NCI-H2196 treated with DMSO at 0.1 percent for 48 hours (cell line): ENCODE measurements at regions not wholly inside any gene's neighbourhood (a gene's known extent, or its start where the extent isn't known, plus 50 kb on each side); places are given as distances from the start of the nearest gene placed in this dataset.
"Not testable (repeated sequence)": the region's sequence is repeated elsewhere in the genome, so short reads cannot be mapped to it uniquely, and the experiment has no call there.

ENCODE experiments used
- DNase-seq: peaks from one replicate; lab custom pipeline; 2025; ENCODE audit not compliant: unreplicated experiment; lab: John Stamatoyannopoulos, UW

- no peak for DNase-seq
These were observed 307.7 kb upstream of the MEF2C start for GRCh38 chr5:89190515-89191265.

GRCh38 chr5:89187883-89188465, 305.0 kb upstream of the MEF2C start:
- DNase-seq, result no peak

GRCh38 chr5:89187268-89187667, 304.3 kb upstream of the MEF2C start:
- no peak for DNase-seq

- DNase-seq, result no peak
These were observed 298.6 kb upstream of the MEF2C start for GRCh38 chr5:89181546-89181945.

GRCh38 chr5:89179731-89180130, 296.7 kb upstream of the MEF2C start:
- no peak for DNase-seq

- no peak for DNase-seq
These were observed 295.6 kb upstream of the MEF2C start for GRCh38 chr5:89178541-89178940.

- no peak for DNase-seq
These were observed 290.5 kb upstream of the MEF2C start for GRCh38 chr5:89173528-89173927.

GRCh38 chr5:89168766-89169165, 285.8 kb upstream of the MEF2C start:
- no peak for DNase-seq

GRCh38 chr5:89164703-89165102, 281.7 kb upstream of the MEF2C start:
- DNase-seq, result not testable (repeated sequence)

GRCh38 chr5:89156226-89156625, 273.2 kb upstream of the MEF2C start:
- no peak for DNase-seq

- DNase-seq, result no peak
These were observed 264.0 kb upstream of the MEF2C start for GRCh38 chr5:89147031-89147430.

GRCh38 chr5:89137148-89137547, 254.2 kb upstream of the MEF2C start:
- DNase-seq, result no peak

- no peak for DNase-seq
These were observed 251.0 kb upstream of the MEF2C start for GRCh38 chr5:89133975-89134374.

GRCh38 chr5:89133129-89133528, 250.1 kb upstream of the MEF2C start:
- DNase-seq, result no peak

- no peak for DNase-seq
These were observed 247.9 kb upstream of the MEF2C start for GRCh38 chr5:89130851-89131250.

GRCh38 chr5:89129941-89130340, 247.0 kb upstream of the MEF2C start:
- no peak for DNase-seq

GRCh38 chr5:89128906-89129625, 246.1 kb upstream of the MEF2C start:
- DNase-seq, result no peak

GRCh38 chr5:89128092-89128491, 245.1 kb upstream of the MEF2C start:
- DNase-seq, result no peak

GRCh38 chr5:89127191-89127590, 244.2 kb upstream of the MEF2C start:
- no peak for DNase-seq

GRCh38 chr5:89125372-89125771, 242.4 kb upstream of the MEF2C start:
- DNase-seq, result no peak

- no peak for DNase-seq
These were observed 240.6 kb upstream of the MEF2C start for GRCh38 chr5:89123581-89123980.

GRCh38 chr5:89120719-89121118, 237.7 kb upstream of the MEF2C start:
- DNase-seq, result no peak
